ENCODE measurements at regions not wholly inside any gene's neighbourhood (a gene's known extent, or its start where the extent isn't known, plus 50 kb on each side); places are given as distances from the start of the nearest gene placed in this dataset.

DNA sequence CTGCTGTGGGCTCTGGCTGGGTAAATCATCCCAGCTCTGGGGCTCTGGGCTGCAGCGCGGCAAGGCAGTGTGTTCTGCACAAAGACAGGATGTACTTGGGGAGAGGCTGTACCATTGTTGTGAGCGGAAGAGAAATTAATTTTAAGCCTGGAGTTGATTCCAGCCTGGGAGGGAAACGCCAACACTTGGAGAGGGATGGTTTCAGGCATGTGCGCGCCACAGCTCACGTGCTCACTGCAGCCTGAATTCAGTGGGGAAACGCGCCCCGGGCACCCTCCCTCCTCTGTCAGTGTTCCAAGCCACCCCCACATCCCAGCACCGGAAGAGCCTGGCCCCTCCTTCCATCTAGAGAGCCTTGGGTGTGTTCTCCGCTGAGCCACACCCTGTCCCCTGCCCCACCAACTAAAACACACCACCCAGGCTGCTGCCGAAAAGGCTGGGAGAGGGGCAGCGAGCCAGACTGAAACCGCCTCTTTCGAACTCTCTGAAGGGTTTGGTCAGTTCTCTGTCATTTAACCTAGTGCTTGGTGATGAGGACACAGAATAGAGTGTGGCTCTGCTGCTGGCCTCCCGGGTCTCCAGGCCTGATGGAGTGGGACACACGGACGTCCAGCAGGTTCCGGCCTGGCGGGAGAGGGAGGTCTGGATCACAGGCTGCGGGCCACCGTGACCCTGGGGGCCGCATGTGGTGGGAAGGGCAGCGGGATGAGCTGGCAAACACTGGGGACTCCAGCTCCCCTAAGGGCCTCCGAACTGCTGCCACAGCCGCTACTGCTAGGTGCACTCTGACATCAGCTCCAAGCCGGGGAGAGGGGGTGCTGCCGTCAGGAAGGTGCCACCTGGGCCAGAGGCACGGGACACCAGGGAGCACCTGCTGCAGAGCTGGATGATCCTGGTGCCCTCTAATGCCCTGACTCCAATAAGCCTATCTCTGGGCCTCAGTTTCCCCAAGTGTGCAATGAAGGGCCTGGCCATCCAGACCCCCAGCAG, 230.8 kb downstream of the CTTN start:
- TF ChIP-seq POLR2A (IDR thresholded peaks at IDR 0.05), result no peak
- TF ChIP-seq, protein P1, sequence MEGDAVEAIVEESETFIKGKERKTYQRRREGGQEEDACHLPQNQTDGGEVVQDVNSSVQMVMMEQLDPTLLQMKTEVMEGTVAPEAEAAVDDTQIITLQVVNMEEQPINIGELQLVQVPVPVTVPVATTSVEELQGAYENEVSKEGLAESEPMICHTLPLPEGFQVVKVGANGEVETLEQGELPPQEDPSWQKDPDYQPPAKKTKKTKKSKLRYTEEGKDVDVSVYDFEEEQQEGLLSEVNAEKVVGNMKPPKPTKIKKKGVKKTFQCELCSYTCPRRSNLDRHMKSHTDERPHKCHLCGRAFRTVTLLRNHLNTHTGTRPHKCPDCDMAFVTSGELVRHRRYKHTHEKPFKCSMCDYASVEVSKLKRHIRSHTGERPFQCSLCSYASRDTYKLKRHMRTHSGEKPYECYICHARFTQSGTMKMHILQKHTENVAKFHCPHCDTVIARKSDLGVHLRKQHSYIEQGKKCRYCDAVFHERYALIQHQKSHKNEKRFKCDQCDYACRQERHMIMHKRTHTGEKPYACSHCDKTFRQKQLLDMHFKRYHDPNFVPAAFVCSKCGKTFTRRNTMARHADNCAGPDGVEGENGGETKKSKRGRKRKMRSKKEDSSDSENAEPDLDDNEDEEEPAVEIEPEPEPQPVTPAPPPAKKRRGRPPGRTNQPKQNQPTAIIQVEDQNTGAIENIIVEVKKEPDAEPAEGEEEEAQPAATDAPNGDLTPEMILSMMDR (IDR thresholded peaks at IDR 0.05), result no peak
- Histone ChIP-seq H3K36me3 (no peaks in the 10 kb centered on the region), H3K4me3 (no peak overlapping the region), H3K4me1 (peaks cover 0 to 6% (median 0%) of the 10 kb centered on the region in 4 donors), H3K27me3 (no peaks in the 10 kb centered on the region), H3K27ac (no peak overlapping the region), H3K9me3 (no peaks in the 10 kb centered on the region)
- DNase-seq (no peak), ATAC-seq (peak; percentile 16 to 27 (median 24))
- intact Hi-C loops (cut with DNase I), result no loop called here
- 52% methylated on average over 9 of the region's 30 CpGs for WGBS (ENCODE audit: insufficient coverage, low coverage, low lambda C conversion rate, missing lambda C conversion rate)

DNA sequence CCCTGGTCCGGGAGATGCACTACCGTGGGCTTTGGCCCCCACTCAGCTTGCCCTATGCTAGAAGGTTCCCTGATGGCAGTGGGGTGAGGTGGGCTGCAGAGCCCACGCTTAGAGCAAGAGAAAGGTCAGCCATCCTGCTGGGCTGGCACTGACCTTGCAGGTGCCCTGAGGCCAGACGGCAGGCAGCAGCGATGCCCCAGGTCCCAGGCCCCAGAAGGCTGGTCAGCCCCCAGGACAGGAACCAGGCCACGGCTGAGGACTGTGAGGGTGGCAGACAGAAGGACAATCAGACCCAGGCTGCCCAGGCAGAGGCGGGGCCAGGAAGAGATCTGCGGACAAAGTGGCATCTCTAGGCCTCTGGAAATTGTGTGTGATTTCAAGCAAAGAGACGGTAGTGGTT, 231.7 kb downstream of the CTTN start:
- TF ChIP-seq, protein P1 (IDR thresholded peaks at IDR 0.05), result no peak
- TF ChIP-seq POLR2A (IDR thresholded peaks at IDR 0.05), result no peak
- intact Hi-C loops (cut with DNase I), result no loop called here
- no peak for DNase-seq
- Histone ChIP-seq H3K27ac (no peak overlapping the region), H3K36me3 (no peaks in the 10 kb centered on the region), H3K27me3 (no peaks in the 10 kb centered on the region), H3K9me3 (no peaks in the 10 kb centered on the region), H3K4me1 (peaks cover 0 to 6% (median 0%) of the 10 kb centered on the region in 4 donors), H3K4me3 (no peak overlapping the region)
- WGBS (ENCODE audit: insufficient coverage, low coverage, low lambda C conversion rate, missing lambda C conversion rate), result 89% methylated on average over 3 of the region's 9 CpGs
- ATAC-seq, result no peak

DNA sequence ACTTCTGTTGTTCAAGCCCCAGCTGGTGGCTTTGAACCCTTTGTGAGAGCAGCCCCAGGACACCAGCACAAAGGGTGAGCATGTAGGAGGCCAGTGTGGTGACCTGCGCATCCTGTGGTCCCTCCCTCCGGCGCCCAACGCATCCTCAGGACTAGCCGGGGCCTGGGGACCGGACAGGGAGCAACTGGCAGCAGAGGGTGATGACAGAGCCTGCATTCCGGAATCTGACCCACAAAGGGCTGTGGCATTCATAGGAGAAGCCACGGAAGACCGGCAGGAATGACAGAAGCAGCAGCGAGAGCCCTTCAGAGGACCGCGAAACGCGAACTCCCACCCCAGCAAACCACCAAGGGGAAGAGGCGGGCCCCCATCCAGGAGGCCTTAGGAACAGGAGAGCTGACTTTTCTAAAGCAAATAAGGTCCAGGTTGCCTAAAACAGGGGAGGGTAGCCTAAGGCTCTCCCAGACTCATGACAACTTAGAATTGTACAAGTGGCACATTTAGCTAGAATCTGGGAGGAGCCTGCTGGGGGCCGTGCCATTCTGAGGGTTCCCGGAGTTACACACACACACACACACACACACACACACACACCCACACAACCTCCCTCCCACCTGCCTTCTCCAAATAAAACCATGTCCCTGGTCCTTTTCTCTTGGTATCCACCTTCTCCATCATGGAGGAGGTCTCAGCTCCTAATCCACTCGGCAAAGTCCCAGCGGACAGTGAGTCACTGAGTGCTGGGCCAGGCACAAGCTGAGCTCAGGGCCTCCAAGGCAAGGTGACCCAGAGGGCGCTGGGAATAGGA, 232.7 kb downstream of the CTTN start:
- intact Hi-C loops (cut with DNase I), result no loop called here
- WGBS (ENCODE audit: insufficient coverage, low coverage, low lambda C conversion rate, missing lambda C conversion rate), result 90% methylated on average over 4 of the region's 20 CpGs
- Histone ChIP-seq H3K36me3 (no peaks in the 10 kb centered on the region), H3K9me3 (no peaks in the 10 kb centered on the region), H3K27ac (no peak overlapping the region), H3K4me1 (peaks cover 0 to 6% (median 0%) of the 10 kb centered on the region in 4 donors), H3K27me3 (no peaks in the 10 kb centered on the region), H3K4me3 (no peak overlapping the region)
- DNase-seq (no peak), ATAC-seq (no peak)
- TF ChIP-seq, protein P1 (IDR thresholded peaks at IDR 0.05), result no peak
- TF ChIP-seq POLR2A (IDR thresholded peaks at IDR 0.05), result no peak

DNA sequence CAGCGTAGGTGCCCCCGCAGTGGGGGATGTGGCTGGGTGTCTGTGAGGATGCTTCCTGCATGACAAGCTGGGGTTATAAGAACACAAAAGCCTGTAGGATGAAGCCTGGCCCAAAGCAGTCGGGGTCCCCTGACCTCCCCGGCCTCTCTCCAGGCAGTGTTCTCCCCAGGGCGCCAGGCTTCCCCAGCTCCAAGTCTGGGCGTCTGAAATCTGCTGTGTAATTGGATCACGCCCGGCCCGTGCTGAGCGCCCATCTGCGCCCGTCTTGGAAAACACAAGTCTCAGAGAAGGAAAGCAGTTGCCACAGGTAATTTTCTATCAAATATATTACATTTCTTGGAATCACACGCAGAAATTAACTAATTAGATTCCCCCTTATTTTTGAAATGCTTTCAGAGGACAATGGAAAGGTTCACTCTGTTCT, 233.3 kb downstream of the CTTN start:
- 92% methylated on average over 3 of the region's 13 CpGs for WGBS (ENCODE audit: insufficient coverage, low coverage, low lambda C conversion rate, missing lambda C conversion rate)
- peaks cover 0 to 6% (median 0%) of the 10 kb centered on the region in 4 donors for H3K4me1 ChIP-seq
- H3K27ac ChIP-seq, result no peak overlapping the region
- H3K4me3 ChIP-seq, result no peak overlapping the region
- H3K9me3 ChIP-seq, result no peaks in the 10 kb centered on the region
- ATAC-seq (no peak), DNase-seq (no peak)
- no peak for TF ChIP-seq POLR2A (IDR thresholded peaks at IDR 0.05)
- TF ChIP-seq, protein P1 (IDR thresholded peaks at IDR 0.05), result no peak
- no peaks in the 10 kb centered on the region for H3K27me3 ChIP-seq
- intact Hi-C loops (cut with DNase I), result no loop called here
- no peaks in the 10 kb centered on the region for H3K36me3 ChIP-seq
